AG10803 (cell line): ENCODE measurements at regions not wholly inside any gene's neighbourhood (a gene's known extent, or its start where the extent isn't known, plus 50 kb on each side); places are given as distances from the start of the nearest gene placed in this dataset.

Source experiments
- DNase-seq: peaks from one replicate; pipeline ENCODE4 v3.0.0; 2010; ENCODE audit warnings: low read depth
- H3K4me3 ChIP-seq: 2 replicates; pipeline ENCODE4 v1.5.1; 2011; ENCODE audit warnings: mild to moderate bottlenecking, low read length, control low read depth
- TF ChIP-seq, protein P1 (sequence below): conservative IDR thresholded peaks from 2 replicates; pipeline ENCODE4 v1.5.1; 2011; ENCODE audit warnings: mild to moderate bottlenecking, low read length, control low read depth, inconsistent platforms

DNA sequence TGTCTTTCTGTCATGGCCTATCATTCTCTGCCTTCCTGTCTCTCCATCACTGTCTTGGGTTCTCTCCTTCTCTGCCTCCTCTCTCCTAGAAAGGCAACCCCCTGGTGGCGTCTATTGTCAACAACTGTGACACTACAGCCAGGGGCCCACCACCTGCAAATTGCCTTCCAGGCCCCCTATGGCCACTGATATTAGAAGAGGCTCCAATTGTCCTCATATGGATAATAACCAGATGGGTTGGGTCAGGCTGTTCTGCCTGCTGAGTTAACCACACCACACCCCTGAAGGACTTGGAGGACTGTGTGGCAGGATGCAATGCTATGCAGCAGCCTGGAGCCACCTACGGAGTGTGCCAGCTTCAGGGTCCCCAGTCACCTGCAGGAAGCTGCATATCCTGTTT is 665.0 kb downstream of the NTRK3 start:
- DNase-seq = no peak
- TF ChIP-seq, protein P1, sequence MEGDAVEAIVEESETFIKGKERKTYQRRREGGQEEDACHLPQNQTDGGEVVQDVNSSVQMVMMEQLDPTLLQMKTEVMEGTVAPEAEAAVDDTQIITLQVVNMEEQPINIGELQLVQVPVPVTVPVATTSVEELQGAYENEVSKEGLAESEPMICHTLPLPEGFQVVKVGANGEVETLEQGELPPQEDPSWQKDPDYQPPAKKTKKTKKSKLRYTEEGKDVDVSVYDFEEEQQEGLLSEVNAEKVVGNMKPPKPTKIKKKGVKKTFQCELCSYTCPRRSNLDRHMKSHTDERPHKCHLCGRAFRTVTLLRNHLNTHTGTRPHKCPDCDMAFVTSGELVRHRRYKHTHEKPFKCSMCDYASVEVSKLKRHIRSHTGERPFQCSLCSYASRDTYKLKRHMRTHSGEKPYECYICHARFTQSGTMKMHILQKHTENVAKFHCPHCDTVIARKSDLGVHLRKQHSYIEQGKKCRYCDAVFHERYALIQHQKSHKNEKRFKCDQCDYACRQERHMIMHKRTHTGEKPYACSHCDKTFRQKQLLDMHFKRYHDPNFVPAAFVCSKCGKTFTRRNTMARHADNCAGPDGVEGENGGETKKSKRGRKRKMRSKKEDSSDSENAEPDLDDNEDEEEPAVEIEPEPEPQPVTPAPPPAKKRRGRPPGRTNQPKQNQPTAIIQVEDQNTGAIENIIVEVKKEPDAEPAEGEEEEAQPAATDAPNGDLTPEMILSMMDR = no peak
- H3K4me3 ChIP-seq = no peak overlapping the region

DNA sequence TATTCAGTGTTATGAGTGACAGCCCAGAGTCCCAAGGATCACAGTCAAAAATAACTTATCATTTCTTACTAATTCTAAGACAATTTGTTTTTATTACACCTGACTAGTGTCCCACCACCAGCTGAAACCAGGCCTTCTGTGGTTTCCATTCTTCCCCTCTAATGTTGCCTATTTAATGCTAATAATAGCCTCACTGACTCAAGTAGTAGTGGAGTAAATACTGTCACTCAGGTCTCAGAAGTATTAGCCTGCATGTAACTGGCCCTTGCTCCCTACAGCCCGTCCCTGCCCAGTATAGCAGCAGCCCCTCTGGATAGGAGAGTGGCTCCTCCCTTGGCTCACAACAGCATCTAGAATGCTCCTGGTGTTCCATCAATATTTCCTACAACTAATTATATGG is 665.5 kb downstream of the NTRK3 start:
- TF ChIP-seq, protein P1 = no peak
- no peak overlapping the region for H3K4me3 ChIP-seq
- no peak for DNase-seq

DNA sequence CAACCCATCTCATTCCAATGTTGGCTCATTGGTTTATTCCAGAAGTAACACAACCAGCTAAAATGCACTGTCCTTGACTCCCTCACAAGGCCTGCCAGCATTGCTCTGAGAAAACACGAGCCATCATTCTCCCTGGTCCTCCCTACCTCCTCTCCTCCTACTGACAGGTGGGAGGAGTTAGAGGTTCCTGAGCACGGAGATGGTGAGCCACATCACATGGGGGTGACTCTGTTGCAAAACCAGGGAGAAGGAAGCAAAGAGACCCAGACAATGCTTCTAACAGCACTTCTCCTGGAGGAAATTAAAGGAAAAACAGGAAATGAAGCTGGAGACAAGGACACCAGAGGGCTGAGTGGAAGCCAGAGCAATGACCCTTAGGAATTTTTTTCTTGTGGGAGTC is 667.4 kb downstream of the NTRK3 start:
- H3K4me3 ChIP-seq = no peak overlapping the region
- TF ChIP-seq, protein P1 = no peak

DNA sequence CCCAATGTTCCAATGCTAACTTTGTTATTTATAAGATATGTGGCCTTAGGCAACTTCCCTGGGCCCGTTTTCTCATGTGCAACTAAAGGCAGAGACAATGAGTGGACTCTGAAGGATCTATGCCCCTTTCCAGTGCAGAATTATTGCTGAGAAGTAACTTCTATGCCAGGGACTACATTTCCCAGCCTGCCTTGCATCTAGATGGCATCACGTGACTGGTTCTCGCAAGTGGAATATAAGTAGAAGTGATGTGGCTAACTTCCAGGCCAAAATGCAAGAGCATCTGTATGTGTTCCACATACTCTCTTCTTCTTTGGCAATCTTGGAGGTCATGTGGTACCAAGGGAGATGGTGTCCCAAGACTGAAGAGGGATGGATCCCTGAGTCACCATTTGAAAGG is 674.4 kb downstream of the NTRK3 start:
- TF ChIP-seq, protein P1 = no peak
- no peak for DNase-seq
- no peak overlapping the region for H3K4me3 ChIP-seq

More for the DNA sequence above, 667.4 kb downstream of the NTRK3 start:
- DNase-seq = no peak

DNA sequence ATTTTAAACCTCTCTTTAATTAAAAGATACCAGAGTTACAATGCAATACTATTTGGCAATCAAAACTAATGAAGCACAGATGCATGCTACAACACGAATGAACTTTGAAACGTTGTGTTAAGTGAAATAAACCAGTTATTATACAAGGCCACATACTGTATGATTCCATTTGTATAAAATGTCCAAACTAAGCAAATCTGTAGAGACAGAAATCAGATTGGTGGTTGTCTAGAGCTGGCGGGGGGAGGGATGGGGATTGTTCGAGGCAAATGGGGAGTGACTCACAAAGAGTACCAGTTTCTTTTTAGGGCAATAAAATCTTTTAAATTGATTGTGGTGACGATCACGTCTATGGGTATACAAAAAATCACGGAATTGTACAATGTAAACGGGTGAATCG is 677.0 kb downstream of the NTRK3 start:
- TF ChIP-seq, protein P1 = no peak
- DNase-seq = peak; percentile 27
- H3K4me3 ChIP-seq = no peak overlapping the region

DNA sequence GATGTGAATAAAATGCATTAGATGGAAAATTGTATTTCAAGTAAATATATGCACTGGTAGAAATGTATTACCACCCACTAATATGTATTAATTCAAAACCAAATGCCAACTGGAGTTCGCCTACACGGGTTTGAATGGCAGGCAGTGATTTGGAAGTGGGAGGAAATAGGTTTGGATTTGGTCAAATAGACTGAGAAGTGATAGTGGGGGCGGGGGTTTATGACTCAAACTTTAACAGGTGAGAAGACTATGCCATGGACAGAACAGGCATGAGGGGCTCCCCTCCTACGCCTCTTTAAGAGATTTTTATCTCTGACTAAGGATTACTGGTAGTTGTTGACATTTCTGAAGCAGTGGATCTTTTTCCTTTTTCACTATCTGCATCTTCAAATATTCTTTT is 677.8 kb downstream of the NTRK3 start:
- no peak overlapping the region for H3K4me3 ChIP-seq
- no peak for DNase-seq
- TF ChIP-seq, protein P1 = no peak

DNA sequence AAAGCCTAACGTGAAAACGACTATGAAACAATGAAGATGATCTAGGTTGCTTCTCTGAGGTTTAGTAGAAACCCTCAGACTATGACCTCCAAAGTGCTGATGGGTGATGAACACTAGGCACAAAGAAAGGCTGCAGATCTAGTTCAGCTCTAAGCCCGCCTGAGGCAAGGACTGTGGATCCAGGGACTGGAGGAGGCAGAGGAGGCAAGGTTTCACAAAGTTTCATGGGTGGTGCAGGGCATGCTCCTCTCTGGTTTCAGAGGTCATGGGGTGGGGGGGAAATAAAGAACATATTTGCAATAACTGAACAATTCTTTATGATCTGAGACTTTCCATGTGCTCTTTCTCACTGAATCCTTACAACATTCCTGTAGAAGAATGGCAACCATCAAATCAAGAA is 679.2 kb downstream of the NTRK3 start:
- no peak for DNase-seq
- TF ChIP-seq, protein P1 = no peak
- no peak overlapping the region for H3K4me3 ChIP-seq
